ENCODE measurements at regions not wholly inside any gene's neighbourhood (a gene's known extent, or its start where the extent isn't known, plus 50 kb on each side); places are given as distances from the start of the nearest gene placed in this dataset.

GRCh38 chr5:124262470-124262869 lies 484.0 kb downstream of the ZNF608 start:
- Histone ChIP-seq H3K9ac (ENCODE audit: low read depth in 1 of 2, low read length in 2 of 2) (no peak overlapping the region), H3K36me3 (ENCODE audit: control insufficient read depth in 4 of 4, insufficient read depth in 3 of 4, low read depth in 1 of 4, low read length in 3 of 4) (no peaks in the 10 kb centered on the region), H3K4me1 (ENCODE audit: control insufficient read depth in 4 of 4, insufficient read depth in 4 of 4, low read length in 3 of 4) (no peaks in the 10 kb centered on the region), H3K27ac (ENCODE audit: low read depth in 1 of 2, low read length in 2 of 2) (no peak overlapping the region), H3K4me3 (ENCODE audit: low read depth in 1 of 3, low read length in 3 of 3) (no peak overlapping the region), H3K27me3 (ENCODE audit: control insufficient read depth in 4 of 4, insufficient read depth in 4 of 4, low read length in 3 of 4) (no peaks in the 10 kb centered on the region), H3K9me3 (ENCODE audit: control insufficient read depth in 4 of 4, low read length in 3 of 4) (no peaks in the 10 kb centered on the region)
- no peak for TF ChIP-seq REST (IDR thresholded peaks at IDR 0.05)
- TF ChIP-seq RXRA (IDR thresholded peaks at IDR 0.05): no peak
- no peak for TF ChIP-seq HNF4A (conservative IDR thresholded peaks at IDR 0.05)
- TF ChIP-seq SP1 (IDR thresholded peaks at IDR 0.05): no peak
- no peak for TF ChIP-seq ATF3 (IDR thresholded peaks at IDR 0.05)
- no peak for TF ChIP-seq TAF1 (conservative IDR thresholded peaks at IDR 0.05)
- no peak for TF ChIP-seq FOXA2 (IDR thresholded peaks at IDR 0.05)
- no peak for TF ChIP-seq ZBTB33 (IDR thresholded peaks at IDR 0.05)
- 64% methylated on average over 6 of the region's 6 CpGs for WGBS
- DNase-seq (ENCODE audit: low spot score): no peak

- TF ChIP-seq SP1 (IDR thresholded peaks at IDR 0.05) (no peak), TAF1 (conservative IDR thresholded peaks at IDR 0.05) (no peak), CTCF (IDR thresholded peaks at IDR 0.05; ENCODE audit: low read depth, low read length, missing input control) (no peak)
- Histone ChIP-seq H3K4me1 (ENCODE audit: control insufficient read depth in 4 of 4, insufficient read depth in 4 of 4, low read length in 3 of 4) (no peaks in the 10 kb centered on the region), H3K9ac (ENCODE audit: low read depth in 1 of 2, low read length in 2 of 2) (no peak overlapping the region), H3K27ac (ENCODE audit: low read depth in 1 of 2, low read length in 2 of 2) (no peak overlapping the region), H3K27me3 (ENCODE audit: control insufficient read depth in 4 of 4, insufficient read depth in 4 of 4, low read length in 3 of 4) (no peaks in the 10 kb centered on the region), H3K4me3 (ENCODE audit: low read depth in 1 of 3, low read length in 3 of 3) (no peak overlapping the region), H3K36me3 (ENCODE audit: control insufficient read depth in 4 of 4, insufficient read depth in 3 of 4, low read depth in 1 of 4, low read length in 3 of 4) (no peaks in the 10 kb centered on the region), H3K9me3 (ENCODE audit: control insufficient read depth in 4 of 4, low read length in 3 of 4) (no peaks in the 10 kb centered on the region)
- whole genome bisulfite sequencing: 78% methylated on average over 1 of the region's 1 CpG
- no peak for DNase-seq (ENCODE audit: low spot score)
Observed at GRCh38 chr5:124261848-124262247, 484.6 kb downstream of the ZNF608 start.

GRCh38 chr5:124260921-124261515 lies 485.4 kb downstream of the ZNF608 start:
- no peak overlapping the region for H3K4me3 ChIP-seq (ENCODE audit: low read depth in 1 of 3, low read length in 3 of 3)
- no peak for DNase-seq (ENCODE audit: low spot score)
- no peaks in the 10 kb centered on the region for H3K9me3 ChIP-seq (ENCODE audit: control insufficient read depth in 4 of 4, low read length in 3 of 4)
- no peak overlapping the region for H3K9ac ChIP-seq (ENCODE audit: low read depth in 1 of 2, low read length in 2 of 2)
- 82% methylated on average over 10 of the region's 10 CpGs for WGBS
- H3K36me3 ChIP-seq (ENCODE audit: control insufficient read depth in 4 of 4, insufficient read depth in 3 of 4, low read depth in 1 of 4, low read length in 3 of 4): no peaks in the 10 kb centered on the region
- H3K27me3 ChIP-seq (ENCODE audit: control insufficient read depth in 4 of 4, insufficient read depth in 4 of 4, low read length in 3 of 4): no peaks in the 10 kb centered on the region
- TF ChIP-seq GABPA (IDR thresholded peaks at IDR 0.05 in 1 of 2, conservative IDR thresholded peaks at IDR 0.05 in 1 of 2): no peak
- TF ChIP-seq YY1 (IDR thresholded peaks at IDR 0.05): no peak
- no peak for TF ChIP-seq RXRA (IDR thresholded peaks at IDR 0.05)
- TF ChIP-seq HNF4A (conservative IDR thresholded peaks at IDR 0.05): no peak
- no peak for TF ChIP-seq JUND (IDR thresholded peaks at IDR 0.05)
- TF ChIP-seq REST (IDR thresholded peaks at IDR 0.05): no peak
- no peak for TF ChIP-seq SP1 (IDR thresholded peaks at IDR 0.05)
- no peak for TF ChIP-seq FOXA2 (IDR thresholded peaks at IDR 0.05)
- H3K4me1 ChIP-seq (ENCODE audit: control insufficient read depth in 4 of 4, insufficient read depth in 4 of 4, low read length in 3 of 4): no peaks in the 10 kb centered on the region
- H3K27ac ChIP-seq (ENCODE audit: low read depth in 1 of 2, low read length in 2 of 2): no peak overlapping the region
